ENCODE measurements at regions not wholly inside any gene's neighbourhood (a gene's known extent, or its start where the extent isn't known, plus 50 kb on each side); places are given as distances from the start of the nearest gene placed in this dataset.

GRCh38 chr18:40754477-40754876 lies 1200.6 kb upstream of the PIK3C3 start:
- no peak overlapping the region for H3K23ac ChIP-seq (ENCODE audit: insufficient read length)
- H3K4me2 ChIP-seq (ENCODE audit: insufficient read depth in 1 of 2, low read depth in 2 of 2, low read length in 2 of 2) = no peak overlapping the region
- H4K8ac ChIP-seq (ENCODE audit: extremely low read depth, insufficient read depth, low read length) = no peak overlapping the region
- no peaks in the 10 kb centered on the region for H4K20me1 ChIP-seq (replicated peaks in 1 of 2; ENCODE audit: control insufficient read depth in 1 of 2, insufficient read depth in 2 of 2, low read length in 2 of 2)
- no peak overlapping the region for H3K27ac ChIP-seq (ENCODE audit: low read depth, low read length)
- DNase-seq (ENCODE audit: low read depth in 1 of 2, low spot score in 2 of 2) (no peak), FAIRE-seq (no peak)
- H2AFZ ChIP-seq (ENCODE audit: low read length) = no peak overlapping the region
- no peak overlapping the region for H3K14ac ChIP-seq (ENCODE audit: insufficient read length)
- CTCF ChIA-PET (ENCODE audit: partially characterized antibody) = no interaction called here
- H4K91ac ChIP-seq (replicated peaks; ENCODE audit: insufficient read length, low read length) = no peak overlapping the region
- no peaks in the 10 kb centered on the region for H3K9me3 ChIP-seq (ENCODE audit: insufficient read depth in 2 of 2, low read depth in 1 of 2, low read length in 1 of 2)
- no peak overlapping the region for H3K18ac ChIP-seq (ENCODE audit: extremely low read depth, low read length)
- no peaks in the 10 kb centered on the region for H3K4me1 ChIP-seq (replicated peaks in 1 of 4; ENCODE audit: control insufficient read depth in 3 of 4, insufficient read depth in 4 of 4, low read length in 3 of 4)
- no peak overlapping the region for H2BK12ac ChIP-seq (ENCODE audit: low read depth, low read length)
- no peak overlapping the region for H3K4ac ChIP-seq (replicated peaks; ENCODE audit: insufficient read length, low read depth, low read length)
- H3K9ac ChIP-seq (replicated peaks in 1 of 4; ENCODE audit: extremely low read depth in 1 of 4, low read depth in 3 of 4, low read length in 3 of 4) = no peak overlapping the region
- no peak overlapping the region for H2BK120ac ChIP-seq (replicated peaks; ENCODE audit: low read depth, low read length)
- H3K79me1 ChIP-seq (ENCODE audit: low read depth, low read length) = no peaks in the 10 kb centered on the region
- no peaks in the 10 kb centered on the region for H3K23me2 ChIP-seq (ENCODE audit: low read depth, low read length)
- H4K5ac ChIP-seq (ENCODE audit: insufficient read length, low read depth, low read length) = no peak overlapping the region
- H2BK20ac ChIP-seq (ENCODE audit: low read length) = no peak overlapping the region
- POLR2A ChIA-PET (ENCODE audit: partially characterized antibody) = no interaction called here
- H2AK5ac ChIP-seq (ENCODE audit: low read depth, low read length) = no peak overlapping the region
- no peaks in the 10 kb centered on the region for H3K79me2 ChIP-seq (ENCODE audit: control insufficient read depth in 1 of 2, insufficient read depth in 2 of 2, low read length in 2 of 2)
- H2BK5ac ChIP-seq (ENCODE audit: low read depth, low read length) = no peak overlapping the region
- H2BK15ac ChIP-seq (ENCODE audit: low read length) = no peak overlapping the region
- no peaks in the 10 kb centered on the region for H3K36me3 ChIP-seq (ENCODE audit: control insufficient read depth in 2 of 4, insufficient read depth in 4 of 4, low read length in 3 of 4)
- H3K4me3 ChIP-seq (ENCODE audit: extremely low read depth in 1 of 4, insufficient read depth in 2 of 4, low read depth in 3 of 4, low read length in 4 of 4) = no peak overlapping the region
- H3K27me3 ChIP-seq (replicated peaks in 1 of 4; ENCODE audit: control insufficient read depth in 3 of 4, extremely low read depth in 1 of 4, insufficient read depth in 3 of 4, low read length in 3 of 4) = no peaks in the 10 kb centered on the region
- WGBS, 2 experiments (ENCODE audit: extremely low coverage in 1 of 2, insufficient coverage in 1 of 2, insufficient read length in 1 of 2, insufficient replicate concordance in 2 of 2, low coverage in 1 of 2, low lambda C conversion rate in 2 of 2, missing lambda C conversion rate in 1 of 2) = 96% methylated on average over 1 of the region's 1 CpG; no CpG with 5 or more reads in 1 of the 2 experiments
- H3K56ac ChIP-seq (replicated peaks; ENCODE audit: insufficient read length, low read depth, low read length) = no peak overlapping the region
- TF ChIP-seq USF2 (IDR thresholded peaks at IDR 0.05; ENCODE audit: low read length) = no peak
- TF ChIP-seq RFX5 (IDR thresholded peaks at IDR 0.05; ENCODE audit: borderline replicate concordance, low read depth, low read length) = no peak
- TF ChIP-seq CREB1 (IDR thresholded peaks at IDR 0.05) = no peak
- TF ChIP-seq BCL11A (IDR thresholded peaks at IDR 0.05; ENCODE audit: low read depth in 2 of 2, low read length in 2 of 2) = no peak
- TF ChIP-seq PHF8 (conservative IDR thresholded peaks at IDR 0.05; ENCODE audit: low read depth, low read length) = no peak
- no peak for TF ChIP-seq TEAD4 (IDR thresholded peaks at IDR 0.05; ENCODE audit: low read depth, low read length)
- no peak for TF ChIP-seq KDM1A (IDR thresholded peaks at IDR 0.05; ENCODE audit: borderline replicate concordance, low read length)
- no peak for TF ChIP-seq KDM4A (IDR thresholded peaks at IDR 0.05; ENCODE audit: low read depth, low read length, severe bottlenecking)
- no peak for TF ChIP-seq TAF1 (IDR thresholded peaks at IDR 0.05; ENCODE audit: low read depth, low read length)
- no peak for TF ChIP-seq SIX5 (IDR thresholded peaks at IDR 0.05; ENCODE audit: low read depth, low read length)
- TF ChIP-seq JUND (IDR thresholded peaks at IDR 0.05; ENCODE audit: low read length) = no peak
- TF ChIP-seq, protein P1, sequence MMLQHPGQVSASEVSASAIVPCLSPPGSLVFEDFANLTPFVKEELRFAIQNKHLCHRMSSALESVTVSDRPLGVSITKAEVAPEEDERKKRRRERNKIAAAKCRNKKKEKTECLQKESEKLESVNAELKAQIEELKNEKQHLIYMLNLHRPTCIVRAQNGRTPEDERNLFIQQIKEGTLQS (IDR thresholded peaks at IDR 0.05; ENCODE audit: insufficient read depth, low read depth, low read length) = no peak
- no peak for TF ChIP-seq SP2 (IDR thresholded peaks at IDR 0.05; ENCODE audit: low read length)

Data from H1 (cell line).